Endothelial cell of umbilical vein (primary cell): ENCODE measurements at regions not wholly inside any gene's neighbourhood (a gene's known extent, or its start where the extent isn't known, plus 50 kb on each side); places are given as distances from the start of the nearest gene placed in this dataset.

Experiments used
- BruUV-seq: library from RNA; stranded (reverse); fragments of 400-500 nt; replicated peaks from 2 replicates; lab custom pipeline; 2021; lab: Mats Ljungman, UMichigan
- CTCF ChIA-PET: fragments of 300-600, 350-600 bp; sonication (Branson Sonifier 250); formaldehyde crosslinking; loops from one replicate; lab custom pipeline; 2021; ENCODE audit warnings: antibody characterized with exemption, inconsistent platforms; lab: Charles Lee
- POLR2A ChIA-PET: fragments of 300-600, 350-600 bp; sonication (Branson Sonifier 250); formaldehyde crosslinking; loops from one replicate; lab custom pipeline; 2021; ENCODE audit warnings: antibody characterized with exemption, inconsistent platforms; lab: Charles Lee
- DNase-seq: peaks from one replicate; pipeline ENCODE4 v3.0.0-alpha.2; 2011; ENCODE audit warnings: low read depth, low spot score
- FAIRE-seq: peaks from 2 replicates; lab custom pipeline; 2011; peaks lifted over from hg19 to GRCh38; lab: Jason Lieb, UNC
- H2AFZ ChIP-seq: 2 replicates; pipeline ENCODE4 v1.6.0; 2012; ENCODE audit warnings: low read depth, low read length, control low read depth, inconsistent platforms
- H3K27ac ChIP-seq: 2 replicates; pipeline ENCODE4 v1.5.1; 2011; ENCODE audit warnings: low read depth, mild to moderate bottlenecking, control low read depth, low read length, moderate library complexity; ENCODE audit not compliant: insufficient read depth
- H3K27me3 ChIP-seq, 2 experiments: 2 replicates each; pipeline versions ENCODE4 v1.6.0 to v1.6.1; 2011; ENCODE audit warnings: low read length in 2 of 2, mixed read lengths in 1 of 2; ENCODE audit not compliant: control insufficient read depth in 2 of 2, insufficient read depth in 2 of 2
- H3K36me3 ChIP-seq, 2 experiments: 2 replicates in 1 of 2; 3 replicates in 1 of 2; pipeline ENCODE4 v1.5.1; 2011; ENCODE audit warnings: low read length in 2 of 2, mild to moderate bottlenecking in 1 of 2, moderate library complexity in 1 of 2; ENCODE audit not compliant: control insufficient read depth in 2 of 2, insufficient read depth in 2 of 2; ENCODE audit errors: extremely low read depth in 1 of 2
- H3K4me1 ChIP-seq: 3 replicates; pipeline ENCODE4 v1.5.1; 2011; ENCODE audit warnings: mild to moderate bottlenecking, low read length; ENCODE audit not compliant: control insufficient read depth, insufficient read depth; ENCODE audit errors: extremely low read depth
- H3K4me2 ChIP-seq: 2 replicates; pipeline ENCODE4 v1.6.1; 2011; ENCODE audit warnings: low read length, control low read depth, mixed read lengths; ENCODE audit not compliant: insufficient read depth
- H3K4me3 ChIP-seq, 3 experiments: fragments of 200-600 bp in 1 of 3; sonication (generic), shearing (Covaris generic) in 1 of 3; replicated peaks in 1 of 3; 2 replicates each; pipeline ENCODE4 v1.5.1; 2011 to 2016; ENCODE audit warnings: control low read depth in 3 of 3, low read length in 3 of 3, mild to moderate bottlenecking in 2 of 3, inconsistent platforms in 1 of 3, low read depth in 1 of 3, moderate library complexity in 1 of 3; ENCODE audit not compliant: insufficient read depth in 1 of 3
- H3K79me2 ChIP-seq: 2 replicates; pipeline ENCODE4 v1.6.0; 2012; ENCODE audit warnings: low read length, inconsistent platforms; ENCODE audit not compliant: control insufficient read depth, insufficient read depth
- H3K9ac ChIP-seq: replicated peaks from 2 replicates; pipeline ENCODE3; 2011; ENCODE audit warnings: low read length, control low read depth; ENCODE audit not compliant: insufficient read depth; ENCODE audit errors: extremely low read depth
- H3K9me1 ChIP-seq: replicated peaks from 3 replicates; pipeline ENCODE4 v1.6.0; 2011; ENCODE audit warnings: mild to moderate bottlenecking, low read length; ENCODE audit not compliant: control insufficient read depth, insufficient read depth; ENCODE audit errors: extremely low read depth
- H3K9me3 ChIP-seq: replicated peaks from 2 replicates; pipeline ENCODE4 v1.5.1; 2012; ENCODE audit warnings: low read length, inconsistent platforms; ENCODE audit not compliant: control insufficient read depth, insufficient read depth
- H4K20me1 ChIP-seq: replicated peaks from 2 replicates; pipeline ENCODE3; 2011; ENCODE audit warnings: mild to moderate bottlenecking, low read length; ENCODE audit not compliant: control insufficient read depth, insufficient read depth; ENCODE audit errors: extremely low read depth
- CTCF ChIP-seq, 2 donors: IDR thresholded peaks; 1 replicate in 1 of 2; 2 replicates in 1 of 2; pipeline ENCODE4 v1.5.1; 2011; ENCODE audit warnings: low read length in 2 of 2, mild to moderate bottlenecking in 2 of 2, moderate library complexity in 2 of 2, control low read depth in 1 of 2, inconsistent platforms in 1 of 2, low read depth in 1 of 2; ENCODE audit not compliant: insufficient read depth in 1 of 2; ENCODE audit errors: extremely low read depth in 1 of 2
- EZH2 ChIP-seq: IDR thresholded peaks from 2 replicates; pipeline ENCODE4 v1.6.1; 2012; ENCODE audit warnings: borderline replicate concordance, low read depth, mild to moderate bottlenecking, moderate library complexity, low read length, inconsistent platforms; ENCODE audit not compliant: severe bottlenecking
- FOS ChIP-seq: IDR thresholded peaks from 2 replicates; pipeline ENCODE4 v1.6.1; 2011; ENCODE audit warnings: mild to moderate bottlenecking, low read length, moderate library complexity, borderline replicate concordance; ENCODE audit not compliant: insufficient read depth
- GATA2 ChIP-seq: IDR thresholded peaks from 2 replicates; pipeline ENCODE4 v1.7.0; 2011; ENCODE audit warnings: low read depth, mild to moderate bottlenecking, moderate library complexity, mixed read lengths, low read length; ENCODE audit not compliant: insufficient read length, insufficient read depth
- JUN ChIP-seq: IDR thresholded peaks from 2 replicates; pipeline ENCODE4 v1.6.1; 2011; ENCODE audit warnings: borderline replicate concordance, low read depth; ENCODE audit not compliant: insufficient read length, insufficient read depth
- MYC ChIP-seq: IDR thresholded peaks from one replicate; pipeline ENCODE4 v1.6.1; 2011; ENCODE audit warnings: mild to moderate bottlenecking, low read depth, low read length
- POLR2A ChIP-seq: IDR thresholded peaks from 2 replicates; pipeline ENCODE4 v1.6.1; 2012; ENCODE audit warnings: low read depth, mild to moderate bottlenecking, control low read depth, low read length
- POLR2AphosphoS5 ChIP-seq: IDR thresholded peaks from 2 replicates; pipeline ENCODE4 v1.6.1; 2012; ENCODE audit warnings: low read depth, mild to moderate bottlenecking, control low read depth, low read length, moderate library complexity; ENCODE audit not compliant: insufficient read depth
- dilution Hi-C: fragments of 300-500 bp; cut with MboI; formaldehyde crosslinking; loops from one replicate; pipeline ENCODE4 v1.15.0; 2019; ENCODE audit warnings: low sequenced_read_pairs; ENCODE audit not compliant: extremely low pct_ligation_motif_present
- intact Hi-C: fragments of 100-400 bp; cut with micrococcal nuclease; formaldehyde crosslinking; loops from one replicate; pipeline ENCODE4 v1.10.0; 2022
- TF ChIP-seq, protein P1 (sequence below): IDR thresholded peaks from 2 replicates; pipeline ENCODE4 v1.6.1; 2011; ENCODE audit not compliant: insufficient read depth, insufficient read length

- no peaks in the 10 kb centered on the region for H3K9me1 ChIP-seq
- CTCF ChIA-PET = no interaction called here
These were observed 561.9 kb upstream of the KCND2 start for GRCh38 chr7:119711104-119711503.

More at GRCh38 chr7:119711104-119711503, 561.9 kb upstream of the KCND2 start:
- no peak overlapping the region for H3K9ac ChIP-seq
- H3K4me3 ChIP-seq = no peak overlapping the region
- dilution Hi-C loops (no loop called here), intact Hi-C loops (no loop called here)
- FAIRE-seq = no peak
- H3K9me3 ChIP-seq = no peaks in the 10 kb centered on the region
- DNase-seq = no peak
- no TSS peak for BruUV-seq
- no peak overlapping the region for H2AFZ ChIP-seq
- no peaks in the 10 kb centered on the region for H4K20me1 ChIP-seq
- POLR2A ChIA-PET = no interaction called here
- H3K4me2 ChIP-seq = no peak overlapping the region
- H3K27me3 ChIP-seq = no peaks in the 10 kb centered on the region
- no peak for TF ChIP-seq GATA2
- no peak for TF ChIP-seq MYC
- TF ChIP-seq CTCF (IDR thresholded peaks at IDR 0.05; ENCODE audit: extremely low read depth in 1 of 2, insufficient read depth in 1 of 2, low read depth in 1 of 2, low read length in 2 of 2) = no peak
- TF ChIP-seq POLR2AphosphoS5 = no peak
- TF ChIP-seq FOS = no peak
- TF ChIP-seq, protein P1, sequence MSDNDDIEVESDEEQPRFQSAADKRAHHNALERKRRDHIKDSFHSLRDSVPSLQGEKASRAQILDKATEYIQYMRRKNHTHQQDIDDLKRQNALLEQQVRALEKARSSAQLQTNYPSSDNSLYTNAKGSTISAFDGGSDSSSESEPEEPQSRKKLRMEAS = no peak
- no peak for TF ChIP-seq JUN
- TF ChIP-seq EZH2 = no peak
- no peak for TF ChIP-seq POLR2A
- no peaks in the 10 kb centered on the region for H3K36me3 ChIP-seq
- no peaks in the 10 kb centered on the region for H3K4me1 ChIP-seq
- no peak overlapping the region for H3K27ac ChIP-seq
- H3K79me2 ChIP-seq = no peaks in the 10 kb centered on the region
